Stimulated activated CD4-positive, alpha-beta T cell treated with anti-CD3 and anti-CD28 coated beads, TNF-alpha, amount 100 ng/mL, for 4 hours (primary cell): ENCODE measurements at regions not wholly inside any gene's neighbourhood (a gene's known extent, or its start where the extent isn't known, plus 50 kb on each side); places are given as distances from the start of the nearest gene placed in this dataset.
"Not testable (repeated sequence)": the region's sequence is repeated elsewhere in the genome, so short reads cannot be mapped to it uniquely, and the experiment has no call there.

ENCODE experiments used
- DNase-seq, 3 experiments: peaks; one replicate each; pipeline ENCODE4 v3.0.0-alpha.2; 2020; ENCODE audit warnings: low read depth in 3 of 3

GRCh38 chr10:10687751-10688150, 329.9 kb upstream of the CELF2 start:
- DNase-seq = no peak

DNA sequence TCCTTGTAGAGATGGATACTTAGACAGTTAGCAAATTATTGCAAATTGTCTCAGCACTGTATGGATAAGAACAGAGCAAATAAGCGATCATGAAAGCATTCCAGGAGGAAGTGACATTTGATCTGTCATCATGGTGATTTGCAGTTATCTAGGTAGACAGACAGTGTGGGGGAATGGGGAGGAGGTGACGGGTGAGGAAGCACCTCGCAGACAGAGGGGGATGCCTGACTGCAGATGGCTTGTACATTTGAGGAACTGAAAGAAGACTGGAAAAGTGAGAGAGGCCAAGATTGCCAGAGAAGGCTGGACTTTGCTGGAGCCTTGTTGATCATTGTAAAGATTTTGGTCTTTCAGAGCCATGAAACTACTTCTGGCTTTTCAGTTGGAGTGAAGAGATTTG, 318.2 kb upstream of the CELF2 start:
- no peak for DNase-seq

DNA sequence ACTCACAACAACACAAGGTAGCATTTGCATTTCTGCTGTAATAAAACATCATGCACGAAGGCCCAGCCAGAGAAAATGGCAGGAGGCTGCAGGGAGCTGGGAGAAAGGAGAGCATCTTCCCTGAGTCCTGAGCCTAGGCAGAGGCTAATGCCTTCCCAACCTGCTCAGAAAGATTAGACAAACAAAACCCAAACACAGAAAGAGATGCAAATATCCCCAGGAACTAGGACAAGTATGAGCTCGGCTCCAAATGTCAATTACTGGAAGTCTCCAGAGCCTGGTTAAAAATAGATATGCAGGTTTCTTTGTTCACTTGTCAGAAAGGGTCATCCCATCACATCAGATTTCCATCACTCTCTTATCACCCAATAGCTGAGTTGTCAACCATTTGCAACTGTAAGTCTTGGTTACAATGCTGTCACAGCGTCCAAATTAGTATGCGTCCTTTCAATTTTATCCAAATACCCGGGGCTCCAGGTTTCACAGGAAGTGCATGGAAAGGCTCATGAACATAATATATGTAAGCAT, 316.5 kb upstream of the CELF2 start:
- no peak for DNase-seq

GRCh38 chr10:10702211-10702610, 315.5 kb upstream of the CELF2 start:
- no peak for DNase-seq

DNA sequence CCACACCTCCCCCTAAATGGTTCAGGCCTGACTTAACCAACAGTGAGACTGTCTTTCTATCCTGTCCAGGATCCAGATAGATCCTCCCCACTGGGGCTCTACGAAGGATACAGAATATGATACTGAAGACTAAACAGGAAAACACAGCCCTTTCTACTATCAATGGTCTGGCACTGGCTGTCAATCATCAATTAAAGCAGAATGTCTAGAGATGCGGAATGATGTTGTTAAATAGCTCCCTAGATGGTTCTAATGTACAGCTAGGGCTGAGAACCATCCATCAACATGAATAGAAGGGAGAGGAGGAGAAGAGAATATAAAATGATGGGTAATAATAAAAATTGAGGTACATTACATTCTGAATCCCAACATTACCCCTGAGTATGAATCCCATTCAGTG, 314.3 kb upstream of the CELF2 start:
- no peak for DNase-seq

DNA sequence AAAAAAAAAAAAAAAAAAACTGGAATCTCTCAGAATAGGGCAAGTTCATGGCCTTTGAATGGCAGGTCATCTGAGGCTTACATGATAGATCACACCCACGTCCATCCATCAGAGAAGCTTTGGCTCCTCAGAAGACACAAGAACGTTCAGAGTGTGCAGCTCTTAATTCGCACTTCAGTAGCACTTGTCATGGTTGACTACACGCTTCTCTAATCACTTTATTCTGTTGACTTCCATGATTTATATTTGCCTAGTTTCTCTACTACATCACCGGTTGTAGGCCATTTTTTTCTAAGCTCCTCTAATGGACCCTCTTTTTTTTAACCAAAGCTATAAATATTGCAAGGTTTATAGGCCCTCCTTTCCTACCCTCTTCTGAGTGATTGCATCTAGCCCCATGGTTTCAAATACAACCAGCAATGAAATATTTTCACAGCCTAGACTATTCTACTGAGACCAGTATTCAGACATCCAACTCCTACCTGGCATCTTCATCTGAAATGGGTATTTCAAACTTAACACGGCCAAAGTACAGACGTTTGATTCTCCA, 305.4 kb upstream of the CELF2 start:
- DNase-seq = no peak

- no peak for DNase-seq
Measured at GRCh38 chr10:10714327-10714726, 303.3 kb upstream of the CELF2 start.

DNA sequence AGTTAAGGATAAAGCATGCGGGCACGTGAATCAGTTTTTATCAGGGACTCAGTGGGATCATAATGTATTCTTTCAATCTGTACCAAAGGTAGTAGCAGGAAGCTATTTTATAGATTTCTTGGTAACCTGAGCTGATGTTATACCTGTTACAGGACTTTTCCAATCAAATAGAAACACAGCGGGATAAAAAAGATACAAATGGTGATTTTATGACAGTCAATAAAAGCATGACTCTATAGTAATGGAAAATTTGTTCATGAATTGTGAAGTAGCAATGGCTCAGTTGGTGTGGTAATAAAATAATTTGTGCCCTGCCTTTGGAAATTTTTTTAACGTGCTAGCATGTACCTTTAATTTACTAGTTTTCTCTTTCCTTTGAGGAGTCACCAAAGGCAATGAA, 300.7 kb upstream of the CELF2 start:
- no peak for DNase-seq

- DNase-seq = no peak
Measured at GRCh38 chr10:10722422-10722821, 295.2 kb upstream of the CELF2 start.

GRCh38 chr10:10725196-10725595, 292.5 kb upstream of the CELF2 start:
- no peak for DNase-seq

GRCh38 chr10:10726101-10726500, 291.6 kb upstream of the CELF2 start:
- no peak for DNase-seq

DNA sequence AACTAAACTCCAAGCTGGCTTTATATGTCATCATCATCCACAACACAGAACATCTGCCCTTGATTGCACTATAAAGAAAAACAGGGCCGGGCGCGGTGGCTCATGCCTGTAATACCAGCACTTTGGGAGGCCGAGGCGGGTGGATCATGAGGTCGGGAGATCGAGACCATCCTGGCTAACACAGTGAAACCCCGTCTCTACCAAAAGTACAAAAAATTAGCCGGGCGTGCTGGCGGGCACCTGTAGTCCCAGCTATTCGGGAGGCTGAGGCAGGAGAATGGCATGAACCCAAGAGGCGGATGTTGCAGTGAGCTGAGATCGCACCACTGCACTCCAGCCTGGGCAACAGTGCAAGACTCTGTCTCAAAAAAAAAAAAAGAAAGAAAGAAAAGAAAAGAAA, 290.3 kb upstream of the CELF2 start:
- DNase-seq = not testable (repeated sequence)

DNA sequence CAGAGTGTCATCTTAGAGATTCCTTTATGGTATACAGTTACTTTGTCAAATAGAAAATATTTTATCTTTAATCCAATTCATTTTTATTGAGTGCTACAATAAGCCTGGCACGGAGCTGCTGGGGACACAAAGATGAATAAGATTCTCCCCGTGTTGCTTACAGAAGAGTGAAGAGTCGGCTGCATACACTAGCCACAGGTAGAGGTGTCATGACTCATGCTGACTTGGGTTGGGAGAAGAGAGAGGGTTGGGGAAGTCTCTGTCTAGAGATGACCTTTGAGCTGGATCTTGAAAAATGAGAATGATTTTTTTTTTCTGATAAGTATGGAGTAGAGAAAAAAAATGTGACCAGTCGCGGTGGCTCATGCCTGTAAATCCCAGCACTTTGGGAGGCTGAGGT, 289.9 kb upstream of the CELF2 start:
- no peak for DNase-seq

GRCh38 chr10:10730471-10731043, 287.1 kb upstream of the CELF2 start:
- no peak for DNase-seq

DNA sequence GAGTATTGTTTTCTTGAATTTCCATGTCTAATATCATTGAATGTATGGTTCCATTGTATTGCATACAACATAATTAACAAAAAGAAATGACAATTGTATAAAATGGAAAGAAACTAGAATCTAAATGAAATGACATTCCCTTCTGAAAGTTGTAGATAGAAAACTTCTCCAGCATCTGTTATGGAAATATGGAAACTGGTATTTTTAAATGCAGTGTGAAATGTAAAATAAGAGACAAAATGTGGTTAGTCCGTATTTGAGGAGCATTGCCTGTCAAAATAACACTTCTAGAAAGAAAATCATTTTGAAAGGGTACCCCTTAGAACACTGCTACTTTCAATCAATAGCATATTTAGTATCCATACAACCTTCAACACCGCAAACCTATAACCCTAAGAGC, 286.3 kb upstream of the CELF2 start:
- no peak for DNase-seq

DNA sequence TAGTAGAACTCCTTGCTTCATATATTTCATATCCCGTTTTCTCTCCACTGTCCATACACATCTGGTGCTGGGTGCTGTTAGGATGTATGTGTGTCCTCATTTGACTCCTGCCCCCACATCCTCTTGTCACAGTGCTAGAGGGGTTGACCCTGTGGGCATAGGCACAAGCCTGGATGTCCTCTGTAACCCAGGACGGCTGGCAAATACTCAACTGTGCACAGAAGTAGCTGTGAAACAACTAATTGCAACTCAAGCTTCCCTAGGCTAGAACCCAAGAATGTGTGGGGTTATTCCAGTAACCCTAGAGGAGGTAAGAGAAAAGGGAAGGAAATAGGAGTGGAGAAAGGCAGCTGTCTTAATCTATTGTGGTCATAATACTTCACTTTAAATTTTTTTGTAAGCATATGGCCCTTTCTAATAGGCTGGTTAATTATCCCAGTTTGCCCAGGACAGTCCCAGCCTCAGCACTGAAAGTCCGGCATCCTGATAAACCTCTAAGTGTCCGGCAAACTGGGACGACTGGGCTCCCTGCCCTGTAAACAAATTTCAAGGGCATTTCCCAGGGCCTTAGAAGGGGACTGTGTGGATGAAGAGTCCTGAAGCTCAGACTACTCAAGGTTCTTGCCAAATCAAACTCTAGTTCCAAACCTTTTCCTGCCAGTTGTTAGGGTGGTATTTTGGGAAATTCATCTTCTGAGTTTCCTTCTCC, 283.2 kb upstream of the CELF2 start:
- DNase-seq = no peak

DNA sequence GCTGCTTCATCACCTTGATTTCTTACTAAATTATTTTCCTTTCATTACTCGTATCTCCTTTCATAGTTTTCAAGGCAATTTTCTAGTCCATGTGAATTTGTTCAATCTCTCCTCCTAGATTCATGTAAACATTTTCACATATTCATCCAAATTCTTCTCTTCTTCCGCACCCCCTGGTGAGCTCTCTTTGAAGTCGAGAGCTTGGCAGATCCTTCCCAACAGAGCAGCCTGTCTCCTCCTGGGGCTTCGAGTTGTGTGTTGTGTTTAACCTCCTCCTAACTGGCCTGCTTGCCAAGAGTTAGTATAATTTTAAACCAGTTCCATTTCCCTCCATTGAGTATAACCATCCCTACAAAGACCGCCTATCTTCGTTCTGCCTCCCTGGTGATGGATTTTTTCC, 272.4 kb upstream of the CELF2 start:
- DNase-seq = no peak

GRCh38 chr10:10755490-10755889, 262.2 kb upstream of the CELF2 start:
- no peak for DNase-seq

DNA sequence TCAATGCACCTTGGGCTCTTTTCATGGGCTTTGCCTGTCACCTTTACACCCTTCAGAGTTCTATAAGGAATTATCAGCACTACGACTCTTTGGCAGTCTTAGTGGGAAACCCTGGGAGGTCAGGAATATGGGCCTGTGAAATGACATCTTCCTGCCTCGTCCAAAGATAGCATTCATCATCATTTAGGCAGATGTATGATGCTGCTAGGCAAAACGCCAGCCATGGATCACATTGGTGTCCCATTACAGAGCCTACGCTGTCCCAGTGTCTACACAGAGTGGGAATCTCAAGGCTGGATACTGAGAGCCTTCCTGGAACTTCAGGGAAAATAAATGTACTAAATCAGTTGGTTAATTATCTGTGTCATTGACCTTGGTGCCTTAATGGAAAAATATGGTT, 259.4 kb upstream of the CELF2 start:
- no peak for DNase-seq

GRCh38 chr10:10759806-10760205, 257.9 kb upstream of the CELF2 start:
- not testable (repeated sequence) for DNase-seq

DNA sequence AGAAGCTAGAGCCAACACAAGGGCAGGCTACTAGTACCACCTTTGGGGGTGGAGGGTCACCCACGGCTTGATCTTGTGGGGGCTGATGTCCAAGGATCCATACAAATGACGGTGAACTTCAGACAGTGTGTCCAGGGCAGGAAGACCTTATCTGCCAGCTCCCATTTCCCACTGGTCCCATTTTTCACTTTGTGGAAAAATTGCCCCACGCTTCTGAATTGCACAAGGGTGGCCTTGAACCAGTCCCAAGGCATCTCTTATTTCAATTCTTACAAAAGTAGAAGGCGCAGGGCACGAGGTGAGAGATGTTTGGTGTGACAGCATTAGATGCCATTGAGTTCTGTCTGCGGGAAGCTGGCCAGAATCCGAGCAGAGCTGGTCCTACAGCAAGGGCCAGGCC, 252.7 kb upstream of the CELF2 start:
- DNase-seq = no peak

DNA sequence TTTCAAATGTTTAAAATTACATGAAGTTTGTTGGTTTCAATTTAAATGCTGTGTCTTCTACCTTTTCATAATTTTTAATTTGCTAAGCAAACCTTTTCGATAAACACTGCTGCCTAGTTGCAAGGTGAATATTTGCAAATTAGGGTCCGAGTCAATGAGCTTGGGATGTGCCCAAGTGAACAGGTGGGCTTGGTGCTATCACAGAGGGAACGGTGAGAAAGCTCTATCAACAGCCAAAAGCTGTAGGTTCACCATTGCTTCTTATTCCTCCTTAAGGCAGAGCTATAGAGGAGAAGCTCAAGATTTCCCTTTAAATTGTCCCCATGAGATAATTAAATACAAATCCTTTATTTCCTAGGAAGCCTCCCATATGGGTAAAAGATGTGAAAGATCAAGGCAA, 245.3 kb upstream of the CELF2 start:
- DNase-seq = no peak

DNA sequence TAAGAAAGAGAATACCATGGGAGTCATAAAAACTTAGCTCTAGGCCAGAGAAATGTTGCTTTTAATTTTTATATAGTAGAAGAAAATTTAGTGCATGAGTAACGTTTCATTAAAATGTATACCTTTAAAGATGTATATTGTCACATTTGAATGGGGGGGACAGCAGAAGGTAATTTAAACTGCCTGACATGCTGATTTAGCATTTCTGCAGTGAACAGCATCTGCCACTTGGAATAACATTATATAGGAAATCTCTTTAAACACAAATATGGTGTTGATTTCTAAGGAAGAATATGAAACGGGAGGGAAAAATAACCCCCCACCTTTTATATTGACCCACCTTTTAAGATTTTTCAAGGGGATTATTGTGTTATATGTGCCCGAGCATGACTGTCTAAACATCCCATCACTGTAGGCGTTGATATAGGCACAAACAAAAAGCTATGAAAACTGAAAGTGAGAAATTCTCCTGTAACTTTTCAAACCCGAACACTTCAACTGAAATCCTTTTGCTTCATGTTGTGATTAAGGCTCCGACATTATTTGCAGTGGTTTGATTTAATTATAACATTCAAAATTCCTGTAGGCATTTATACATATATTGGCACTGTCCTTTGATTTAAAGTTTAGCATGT, 244.7 kb upstream of the CELF2 start:
- DNase-seq = no peak
